GM19025 (cell line): ENCODE measurements at regions not wholly inside any gene's neighbourhood (a gene's known extent, or its start where the extent isn't known, plus 50 kb on each side); places are given as distances from the start of the nearest gene placed in this dataset.
"Not testable (repeated sequence)": the region's sequence is repeated elsewhere in the genome, so short reads cannot be mapped to it uniquely, and the experiment has no call there.

ENCODE experiments used
- ATAC-seq: cut with Tn5 transposase; IDR thresholded peaks from one replicate; pipeline ENCODE4 v1.9.1; 2021; ENCODE audit warnings: mild to moderate bottlenecking, low read depth, moderate library complexity; ENCODE audit not compliant: unreplicated experiment

DNA sequence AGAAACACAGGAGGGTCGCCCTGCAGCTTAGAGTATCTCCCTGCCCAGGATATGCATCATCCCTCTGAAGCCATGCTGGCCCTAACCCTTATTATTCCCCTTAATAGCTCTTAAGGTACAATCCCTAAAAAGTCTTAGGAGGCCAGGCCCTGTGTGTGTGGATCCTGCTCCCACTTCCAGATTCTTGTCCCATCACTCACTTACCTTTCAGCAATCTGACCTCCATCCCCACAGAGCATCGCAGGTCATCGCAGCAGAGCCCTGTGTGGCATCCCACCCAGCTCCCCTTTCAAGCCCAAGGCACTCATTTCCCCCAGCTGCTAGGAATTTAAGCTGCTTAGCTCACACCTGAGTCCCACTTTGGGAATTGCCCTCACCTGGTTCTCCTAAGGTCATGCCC lies 223.8 kb upstream of the SMLR1 start:
- no peak for ATAC-seq

DNA sequence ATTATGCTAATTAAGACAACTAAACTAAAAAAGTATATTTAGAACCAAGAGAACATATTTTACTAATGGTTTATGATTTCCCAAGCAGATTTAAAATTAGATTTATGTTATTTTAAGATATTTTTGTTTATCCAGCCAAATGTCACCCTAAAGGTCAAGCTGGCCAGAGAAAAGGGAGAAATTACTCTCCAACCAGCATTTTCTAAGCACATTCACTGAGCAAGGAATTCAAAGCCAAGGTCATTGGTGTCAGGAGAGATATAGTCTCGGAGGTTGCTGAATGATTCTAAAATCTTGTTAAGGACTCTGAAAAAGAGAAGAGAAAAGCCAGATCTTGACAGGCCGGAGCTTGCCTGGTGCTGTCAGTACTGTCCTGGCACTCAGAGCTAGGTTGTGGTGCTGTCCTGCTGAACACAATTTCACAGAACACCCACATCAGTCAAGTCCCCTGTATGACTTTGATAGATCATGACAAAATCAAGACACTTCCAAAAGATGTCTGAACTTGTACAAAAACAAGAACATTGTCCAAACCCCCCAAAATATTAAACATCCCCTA lies 222.3 kb upstream of the SMLR1 start:
- ATAC-seq: no peak

DNA sequence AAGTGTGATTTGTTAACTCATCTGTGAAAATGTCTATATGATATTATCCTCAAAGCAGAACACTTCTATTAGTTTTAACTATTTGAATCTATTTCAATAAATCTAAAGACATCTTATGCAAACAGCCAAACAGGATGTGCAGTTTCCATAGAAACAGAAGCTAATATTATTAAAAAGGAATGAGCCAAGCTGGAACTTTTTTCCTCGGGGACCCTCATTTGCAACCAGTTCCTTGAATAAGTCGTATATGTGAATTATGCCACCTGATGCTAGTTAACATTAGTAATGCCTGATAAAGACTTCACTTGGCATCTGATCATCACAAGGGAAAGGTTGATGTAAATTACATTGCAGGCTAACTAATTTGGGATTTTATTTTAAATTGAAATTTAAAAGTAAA lies 216.9 kb upstream of the SMLR1 start:
- no peak for ATAC-seq

DNA sequence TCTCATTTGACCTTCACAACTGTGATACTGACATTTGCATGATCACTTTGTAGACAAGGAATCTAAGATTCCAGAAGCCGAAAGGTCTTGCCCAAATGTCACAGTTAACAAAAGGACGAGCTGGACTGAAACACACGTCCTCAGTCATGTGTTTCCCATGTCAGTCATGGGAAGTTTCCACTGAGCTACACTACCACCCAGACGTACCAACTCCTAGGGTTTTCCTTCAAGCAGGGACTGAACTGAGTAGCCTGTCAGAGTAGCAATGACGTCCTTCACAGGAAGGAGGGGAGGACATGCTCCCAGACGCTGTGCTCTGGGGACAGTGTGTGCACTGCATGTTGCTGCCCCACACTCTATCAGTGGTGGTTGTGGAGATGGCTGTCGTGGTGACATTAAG lies 215.8 kb upstream of the SMLR1 start:
- no peak for ATAC-seq

DNA sequence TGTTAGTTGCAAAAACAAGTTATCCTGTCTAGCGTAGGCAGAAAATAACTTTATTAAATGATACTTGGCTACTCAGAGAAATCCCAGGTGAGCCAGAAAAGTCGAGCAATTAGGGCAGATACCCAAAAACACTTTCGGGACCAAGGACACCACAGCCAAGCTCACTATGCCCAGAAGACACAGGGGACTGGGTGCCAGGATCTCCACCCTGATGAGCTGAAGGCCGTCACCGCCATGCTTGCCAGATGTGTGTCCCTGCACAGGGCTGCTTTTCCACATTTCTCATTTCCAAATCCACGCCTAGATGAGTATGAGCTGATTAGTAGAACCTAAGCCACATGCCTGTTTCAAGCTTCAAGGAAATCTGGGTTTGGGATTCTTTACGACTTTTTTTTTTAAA lies 214.0 kb upstream of the SMLR1 start:
- no peak for ATAC-seq

DNA sequence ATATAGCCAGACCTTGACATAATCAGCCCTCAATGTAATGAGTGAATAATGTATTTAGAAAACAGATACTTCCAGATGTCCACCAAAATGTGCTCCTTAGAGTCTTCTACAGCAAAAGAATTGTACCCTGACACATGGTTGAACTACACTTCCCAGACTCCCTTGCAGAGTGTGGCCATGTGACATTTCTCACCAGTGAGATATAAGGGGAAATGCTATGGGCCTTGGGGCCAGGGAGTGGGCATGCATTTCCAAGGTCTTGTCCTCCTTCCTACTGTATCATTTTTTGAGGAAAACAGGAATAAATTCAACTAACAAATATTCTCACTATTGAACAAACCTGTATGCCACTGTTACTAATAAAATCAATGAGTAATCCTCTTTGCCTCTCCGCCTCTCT lies 211.4 kb upstream of the SMLR1 start:
- no peak for ATAC-seq

DNA sequence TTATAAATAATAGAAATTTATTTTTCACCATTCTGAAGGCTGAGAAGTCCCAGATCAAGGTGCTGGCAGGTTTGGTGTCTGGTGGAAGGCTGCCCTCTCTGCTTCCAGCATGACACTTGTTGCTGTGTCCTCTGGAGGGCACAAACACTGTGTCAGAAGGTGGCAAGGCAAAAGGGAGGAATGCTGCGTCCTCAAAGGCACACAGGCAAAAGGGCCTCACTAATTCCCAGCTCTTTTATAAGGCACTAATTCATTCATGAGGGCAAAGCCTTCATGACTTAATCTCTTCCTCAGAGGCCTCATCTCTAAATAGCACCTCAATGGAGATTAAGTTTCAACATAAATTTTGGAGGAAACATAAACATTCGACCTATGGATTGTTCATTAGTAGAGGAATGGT lies 209.5 kb upstream of the SMLR1 start:
- no peak for ATAC-seq

DNA sequence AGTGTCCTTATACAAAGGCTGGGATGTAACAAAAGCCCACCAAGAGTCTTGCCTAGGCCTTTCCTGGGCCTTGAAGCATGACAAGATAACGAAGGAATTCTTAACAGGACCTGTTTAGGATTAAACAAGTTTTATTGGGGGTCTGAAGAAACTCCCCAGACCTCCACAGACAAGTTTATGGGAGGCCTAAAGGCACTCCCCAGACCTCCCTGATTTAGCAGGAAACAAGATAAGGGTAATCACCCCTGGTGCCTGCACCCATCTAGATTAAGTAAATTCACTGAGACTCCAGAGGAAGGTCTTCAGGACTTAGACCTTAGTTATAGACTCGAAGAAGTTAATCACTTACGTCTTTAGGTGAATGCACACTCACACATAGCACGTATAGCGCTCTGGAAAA lies 208.4 kb upstream of the SMLR1 start:
- ATAC-seq: not testable (repeated sequence)

DNA sequence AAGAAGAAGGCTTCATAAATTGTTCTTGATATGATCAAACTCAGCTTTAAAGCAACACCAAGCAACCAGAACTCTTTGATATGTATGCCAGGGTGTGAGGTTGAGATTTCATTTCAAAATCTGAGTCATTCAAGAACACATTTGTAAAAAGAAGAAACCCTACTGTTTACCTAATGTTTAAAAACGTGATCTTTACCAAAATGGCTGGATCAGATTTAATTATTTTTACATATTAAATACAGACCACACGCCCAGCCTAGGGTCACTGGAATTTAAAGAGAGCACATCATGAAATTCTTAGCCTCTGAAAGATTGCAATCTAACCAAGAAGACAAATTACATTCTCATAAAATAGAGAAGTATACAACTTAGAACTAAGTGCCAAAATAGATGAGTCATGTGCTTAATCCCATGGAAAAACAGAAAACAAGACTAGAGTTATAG lies 206.8 kb upstream of the SMLR1 start:
- ATAC-seq: no peak

DNA sequence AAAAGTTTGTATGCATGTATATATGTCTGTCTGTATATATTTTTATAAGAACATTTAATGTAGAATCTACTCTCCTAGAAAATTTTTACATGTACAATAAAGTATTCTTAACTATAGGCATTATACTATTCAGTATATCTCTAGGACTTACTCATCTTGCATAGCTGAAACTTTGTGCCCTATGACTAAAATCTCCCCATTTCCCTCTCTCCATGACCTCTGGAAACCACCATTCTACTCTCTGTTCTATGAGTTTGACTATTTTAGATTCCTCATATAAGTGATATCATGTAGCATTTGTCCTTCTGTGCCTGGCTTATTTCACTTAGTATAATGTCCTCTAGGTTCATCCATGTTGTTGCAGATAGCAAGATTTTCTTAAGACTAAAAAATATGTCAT lies 205.1 kb upstream of the SMLR1 start:
- no peak for ATAC-seq

DNA sequence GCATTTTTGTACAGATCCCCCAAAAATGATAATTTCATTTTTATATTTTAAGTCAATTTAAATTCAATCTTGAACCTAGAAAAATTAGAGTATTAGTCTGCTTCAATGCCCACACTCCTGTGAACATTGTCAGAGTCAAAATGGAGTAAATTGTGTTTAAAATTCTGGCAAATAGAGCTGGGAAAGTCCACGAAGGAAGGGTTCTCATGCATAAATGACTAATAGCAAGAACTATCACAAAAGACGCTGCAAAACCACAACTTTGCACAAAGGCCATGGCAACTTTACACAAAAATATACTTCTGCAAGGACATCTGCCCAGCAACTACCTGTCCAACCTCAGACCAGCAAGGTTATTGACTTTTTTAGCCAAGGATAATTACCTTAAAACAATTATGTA lies 203.2 kb upstream of the SMLR1 start:
- ATAC-seq: no peak

DNA sequence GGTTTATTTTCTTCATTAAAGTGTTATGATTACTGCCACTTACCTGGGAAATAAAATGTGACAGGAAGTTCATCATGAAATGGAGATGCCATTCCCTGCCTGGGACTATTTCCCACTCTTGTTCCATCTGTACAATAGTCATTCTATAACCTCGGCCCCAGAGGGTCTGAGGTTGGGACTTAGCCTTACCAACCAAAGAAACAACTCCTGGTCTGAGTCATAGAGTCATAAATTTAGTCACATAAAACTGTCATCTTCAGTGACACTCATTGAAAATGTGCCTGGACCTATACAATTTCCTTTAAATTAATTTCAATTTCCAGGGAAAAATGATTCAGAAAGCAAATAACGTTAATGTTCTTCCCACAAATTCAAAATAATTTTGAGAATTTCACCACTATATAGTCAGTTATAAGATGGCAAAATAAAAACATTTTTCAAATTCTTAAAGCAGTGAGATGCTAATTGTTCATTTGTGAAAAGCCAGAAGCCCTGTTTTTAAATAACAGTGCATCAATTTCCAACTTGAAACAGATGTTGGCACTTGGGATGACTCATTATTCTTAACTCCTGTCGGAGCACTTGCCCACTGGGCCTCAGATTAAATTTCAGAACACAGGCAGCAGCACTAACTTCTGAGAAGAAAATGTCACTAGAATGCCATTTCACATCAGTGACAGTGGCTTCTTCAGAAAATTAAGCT lies 201.2 kb upstream of the SMLR1 start:
- ATAC-seq: peak; percentile 81

DNA sequence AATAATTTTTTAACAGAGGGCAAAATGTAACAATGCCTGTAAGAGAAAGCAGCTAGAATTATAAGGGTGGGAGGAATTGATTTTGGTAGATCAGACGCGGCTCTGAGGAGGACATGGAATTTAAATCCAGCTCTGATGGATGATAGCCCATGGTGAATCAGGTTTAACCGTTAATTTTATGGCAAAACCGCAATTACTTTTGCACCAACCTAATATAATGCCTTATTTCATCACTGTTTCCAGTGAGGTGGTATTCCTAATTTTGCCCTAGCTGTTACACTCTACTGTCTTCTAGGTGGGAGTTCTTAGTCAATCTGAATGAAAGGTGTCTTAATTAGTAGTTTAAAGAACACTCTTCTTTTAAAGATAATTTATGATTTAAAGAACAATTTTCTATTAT lies 198.3 kb upstream of the SMLR1 start:
- ATAC-seq: no peak

DNA sequence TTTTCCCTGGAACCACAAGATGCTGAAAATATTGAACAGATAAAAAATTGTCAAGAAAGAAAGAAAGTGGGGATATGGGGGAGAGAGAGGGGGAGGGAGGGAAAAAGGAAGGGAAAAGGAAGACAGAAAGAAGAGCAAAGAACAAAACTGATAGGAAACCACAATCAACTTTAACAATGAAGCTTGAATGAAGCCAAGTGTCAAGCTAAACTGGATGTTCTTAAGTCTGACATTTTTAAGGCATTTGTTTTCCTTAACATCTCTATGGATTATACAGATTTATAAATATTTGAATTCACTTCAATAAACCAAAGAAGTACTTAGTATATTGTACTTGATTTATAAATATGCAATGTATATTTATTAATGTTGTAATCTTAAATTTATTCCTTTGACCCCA lies 197.6 kb upstream of the SMLR1 start:
- no peak for ATAC-seq

DNA sequence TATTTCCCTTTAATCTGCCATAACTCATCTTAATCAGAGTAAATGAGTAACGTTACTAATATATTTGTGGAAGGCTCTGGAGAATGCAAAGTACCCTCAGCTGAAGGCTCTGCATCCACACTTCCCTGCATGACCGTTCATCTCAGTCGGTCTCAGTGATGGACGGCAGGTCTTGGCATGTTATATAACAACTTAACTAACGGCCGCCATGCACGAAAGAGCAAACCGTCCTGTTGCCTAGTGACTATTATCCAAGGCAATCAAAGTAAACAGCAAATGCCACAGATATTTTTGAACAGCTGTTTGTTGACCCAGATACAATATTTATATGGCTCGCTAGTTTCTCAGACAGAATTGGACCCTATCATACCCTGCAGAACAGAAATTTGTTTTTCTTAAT lies 194.9 kb upstream of the SMLR1 start:
- ATAC-seq: no peak

DNA sequence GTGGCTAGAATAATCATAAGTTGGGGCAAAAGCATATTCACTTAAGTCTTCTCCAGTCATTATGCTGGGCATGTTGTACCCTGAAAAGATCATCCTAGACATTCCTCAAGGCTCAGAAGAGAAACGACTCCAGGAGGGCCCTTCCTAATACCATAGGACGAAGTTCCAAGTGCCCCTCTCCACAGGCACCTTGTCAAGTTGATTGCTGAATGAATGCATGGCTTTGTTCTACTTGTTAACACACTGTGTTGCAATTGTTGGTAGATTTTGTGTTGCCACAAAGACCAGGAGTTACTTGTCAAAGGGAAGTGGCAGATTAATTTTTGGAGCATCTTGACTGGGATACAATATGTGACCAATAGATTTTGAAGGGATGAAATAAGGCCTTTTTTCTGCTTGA lies 194.3 kb upstream of the SMLR1 start:
- no peak for ATAC-seq

DNA sequence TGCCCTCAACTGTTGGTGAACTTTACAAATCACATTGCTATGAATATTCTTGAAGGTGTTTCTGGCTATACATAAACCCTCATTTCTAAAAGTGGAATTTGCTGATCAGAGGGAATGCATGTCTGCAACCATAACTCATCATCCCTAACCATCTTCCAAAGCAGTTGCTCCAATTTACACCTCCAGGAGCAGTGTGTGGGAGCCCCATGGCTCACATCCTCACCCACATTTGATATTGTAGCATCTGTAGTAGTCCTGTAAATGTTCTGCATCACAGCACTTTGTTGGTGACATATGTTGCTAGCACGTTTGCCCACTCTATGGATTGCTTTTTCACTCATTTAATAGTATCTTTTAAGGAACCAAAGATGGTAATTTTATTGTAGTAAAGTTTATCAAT lies 183.8 kb upstream of the SMLR1 start:
- no peak for ATAC-seq

DNA sequence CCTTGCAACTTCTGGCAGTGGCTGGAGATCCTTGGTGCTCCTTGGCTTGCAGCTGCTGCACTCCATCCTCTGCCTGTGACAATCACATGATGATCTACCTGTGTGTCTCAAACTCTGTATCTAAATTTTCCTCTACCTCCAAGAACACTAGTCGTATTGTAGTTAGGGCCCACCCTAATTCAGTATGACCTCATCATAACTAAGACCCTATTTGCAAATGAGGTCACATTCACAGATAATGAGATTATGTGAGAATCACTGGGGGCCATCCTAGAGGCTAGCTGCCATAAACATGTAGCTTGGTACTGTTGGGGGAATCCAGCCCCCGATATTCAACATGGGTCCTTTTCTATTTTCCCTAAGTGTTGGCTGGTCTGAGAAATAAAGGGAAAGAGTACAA lies 183.0 kb upstream of the SMLR1 start:
- ATAC-seq: no peak

DNA sequence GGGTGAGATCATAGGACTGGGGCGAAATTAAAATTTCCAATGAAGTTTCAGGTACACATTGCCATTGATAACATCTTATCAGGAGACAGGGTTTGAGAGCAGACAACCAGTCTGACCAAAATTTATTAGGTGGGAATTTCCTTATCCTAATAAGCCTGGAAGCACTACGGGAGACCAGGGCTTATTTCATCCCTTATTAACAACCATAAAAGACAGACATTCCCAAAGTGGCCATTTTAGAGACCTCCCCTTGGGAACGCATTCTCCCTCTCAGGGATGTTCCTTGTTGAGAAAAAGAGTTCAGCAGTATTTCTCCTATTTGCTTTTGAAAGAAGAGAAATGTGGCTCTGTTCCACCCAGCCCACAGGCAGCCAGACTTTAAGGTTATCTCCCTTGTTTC lies 182.4 kb upstream of the SMLR1 start:
- ATAC-seq: not testable (repeated sequence)

DNA sequence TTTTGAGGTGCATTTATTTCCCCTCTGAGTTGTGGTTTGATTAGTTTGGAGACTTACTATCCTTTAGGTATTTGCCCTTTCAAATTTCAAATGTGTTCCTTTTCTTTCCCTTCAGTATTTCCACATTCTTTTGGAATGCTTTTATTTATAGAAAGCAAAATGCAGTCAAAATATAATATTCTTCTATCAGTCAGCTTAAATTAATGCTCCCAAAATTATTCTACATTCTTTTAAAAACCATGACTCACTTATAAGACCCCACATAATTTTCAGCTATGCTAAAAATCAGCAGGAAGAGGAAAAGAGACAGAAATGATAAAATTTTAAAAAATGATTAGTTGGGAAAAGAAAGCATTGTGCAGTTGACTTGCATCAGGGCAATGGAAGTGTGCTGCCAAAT lies 180.0 kb upstream of the SMLR1 start:
- ATAC-seq: no peak

DNA sequence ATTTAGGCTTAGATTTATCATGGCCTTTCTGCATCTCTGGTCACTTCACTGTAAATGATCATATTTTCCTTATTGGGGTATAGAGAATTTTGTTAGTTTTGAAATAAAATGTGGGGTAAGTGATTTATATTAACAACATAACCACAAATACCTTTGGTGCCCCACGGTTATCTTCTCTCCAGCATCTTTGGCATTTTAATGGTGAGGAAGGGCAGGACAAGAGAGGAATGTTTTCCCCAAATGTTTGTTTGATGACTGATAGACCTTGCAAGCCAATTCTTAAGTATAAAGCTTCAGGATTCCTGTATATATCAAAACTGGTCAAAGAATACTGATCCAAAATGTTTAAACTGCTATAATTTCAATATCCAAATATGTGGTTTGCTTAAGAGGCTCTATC lies 171.6 kb upstream of the SMLR1 start:
- ATAC-seq: no peak

DNA sequence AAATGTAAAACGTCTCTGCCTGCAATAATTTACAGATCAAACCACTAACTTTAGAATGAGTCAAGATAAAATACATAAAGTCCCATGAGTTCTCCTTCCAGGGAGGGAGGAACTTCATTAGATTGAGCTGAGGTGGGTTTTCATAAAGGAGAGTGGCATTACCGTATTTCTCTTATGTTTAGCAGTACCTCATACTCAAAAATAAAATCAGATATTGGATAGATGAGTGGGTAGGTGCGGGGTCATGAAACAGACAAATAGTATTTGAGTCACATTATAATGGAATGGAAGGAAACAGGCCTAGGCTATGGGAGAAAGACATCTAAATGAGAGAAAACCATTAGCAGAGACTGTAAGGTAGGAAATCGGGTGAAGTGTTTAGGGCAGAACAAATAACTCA lies 166.1 kb upstream of the SMLR1 start:
- ATAC-seq: no peak

DNA sequence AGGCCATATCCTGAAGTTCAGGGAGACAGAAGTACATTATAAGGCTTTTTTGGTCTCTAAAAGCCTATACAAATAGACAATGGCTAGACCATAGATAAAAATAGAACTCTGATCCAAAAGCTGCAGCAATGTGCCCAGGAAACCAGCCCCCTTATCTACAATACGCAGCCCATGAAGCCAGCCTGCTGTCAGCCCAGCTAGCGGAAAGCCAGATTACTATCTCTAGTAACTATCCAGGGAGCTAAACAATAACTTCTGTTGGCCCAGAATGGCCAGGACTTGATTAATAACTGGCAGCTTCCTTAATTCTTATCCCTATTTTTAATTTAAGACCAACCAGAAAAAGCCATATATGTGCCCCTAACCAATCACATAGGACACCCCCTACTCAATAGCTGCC lies 160.4 kb upstream of the SMLR1 start:
- ATAC-seq: no peak
